LNCAP (cell line): ENCODE measurements at regions not wholly inside any gene's neighbourhood (a gene's known extent, or its start where the extent isn't known, plus 50 kb on each side); places are given as distances from the start of the nearest gene placed in this dataset.

Experiments used
- CTCF ChIP-seq: fragments of 450-650 bp; IDR thresholded peaks from 2 replicates; pipeline ENCODE4 v1.5.1; 2017; ENCODE audit warnings: mild to moderate bottlenecking

GRCh38 chr10:128943111-128943510 lies 523.9 kb upstream of the MGMT start:
- TF ChIP-seq CTCF = no peak

- TF ChIP-seq CTCF = no peak
Measured at GRCh38 chr10:128945398-128945797, 521.6 kb upstream of the MGMT start.

- TF ChIP-seq CTCF = no peak
Measured at GRCh38 chr10:128950159-128950915, 516.7 kb upstream of the MGMT start.

GRCh38 chr10:128950916-128951275 lies 516.1 kb upstream of the MGMT start:
- TF ChIP-seq CTCF = no peak

GRCh38 chr10:128952856-128953255 lies 514.2 kb upstream of the MGMT start:
- no peak; the same call in 1 of the 2 replicates for TF ChIP-seq CTCF

GRCh38 chr10:128956149-128956548 lies 510.9 kb upstream of the MGMT start:
- TF ChIP-seq CTCF = no peak

- TF ChIP-seq CTCF = no peak
Measured at GRCh38 chr10:128957221-128957620, 509.8 kb upstream of the MGMT start.
